ENCODE measurements at regions not wholly inside any gene's neighbourhood (a gene's known extent, or its start where the extent isn't known, plus 50 kb on each side); places are given as distances from the start of the nearest gene placed in this dataset.

DNA sequence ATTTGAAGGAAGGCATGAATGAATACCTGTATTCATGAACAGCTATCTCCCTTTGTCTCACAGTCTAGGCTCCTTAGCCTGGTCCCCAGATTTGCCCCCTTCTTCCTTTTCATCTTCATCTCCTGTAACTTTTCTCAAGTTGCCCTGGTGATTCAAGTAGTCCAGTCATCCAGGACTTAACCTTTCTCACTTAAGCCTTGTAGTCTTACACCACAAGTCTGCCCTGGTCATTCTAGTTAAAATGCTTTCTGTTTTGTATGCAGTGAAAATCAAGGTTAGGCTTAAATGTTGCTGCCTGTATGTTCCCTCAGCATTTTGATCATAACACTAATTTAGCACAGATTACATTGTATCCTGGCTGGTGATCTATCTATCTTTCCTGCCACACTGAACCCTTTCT, 58.5 kb upstream of the SLC7A11 start:
- DNase-seq (ENCODE audit: extremely low read depth in 1 of 11, low read depth in 9 of 11, low spot score in 4 of 11), result no peak

DNA sequence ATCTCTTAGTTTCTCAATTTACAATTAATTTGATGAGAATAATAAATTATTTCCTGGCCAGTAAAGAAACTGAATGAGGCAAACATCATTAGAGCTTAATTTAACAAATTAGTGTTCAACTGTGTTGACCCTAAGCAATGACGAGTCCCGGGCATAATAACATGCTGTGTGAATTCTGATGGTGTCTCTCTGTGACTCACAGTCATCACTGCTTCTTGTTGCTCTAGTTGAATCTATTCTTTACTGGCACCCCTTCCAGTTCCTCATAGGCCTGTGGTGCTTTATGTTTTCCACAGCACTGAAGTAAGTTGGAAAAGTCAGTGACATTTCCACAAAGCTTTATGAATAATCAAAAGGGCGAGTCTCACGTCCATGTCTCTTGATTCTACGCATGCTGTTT, 57.7 kb upstream of the SLC7A11 start:
- no peak for DNase-seq (ENCODE audit: extremely low read depth in 1 of 11, low read depth in 9 of 11, low spot score in 4 of 11)

DNA sequence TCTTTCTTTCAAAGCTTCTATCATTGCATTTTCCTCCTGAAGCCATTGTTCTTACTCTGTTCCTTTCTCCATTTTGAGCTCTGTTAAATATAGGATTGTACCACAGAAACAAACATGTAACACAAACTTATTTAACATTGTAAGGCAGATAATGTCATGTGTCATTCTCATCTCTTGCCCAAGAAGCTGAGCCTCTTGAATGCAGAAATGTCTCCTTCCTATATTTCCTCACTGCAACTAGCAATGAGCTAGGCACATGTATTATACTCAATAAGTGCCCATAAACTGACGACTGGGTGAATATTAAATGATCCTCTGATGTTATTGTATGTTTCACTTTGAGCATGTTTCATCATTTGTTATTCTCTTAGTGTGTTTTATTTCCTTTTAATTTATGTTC, 56.7 kb upstream of the SLC7A11 start:
- no peak for DNase-seq (ENCODE audit: extremely low read depth in 1 of 11, low read depth in 9 of 11, low spot score in 4 of 11)

DNA sequence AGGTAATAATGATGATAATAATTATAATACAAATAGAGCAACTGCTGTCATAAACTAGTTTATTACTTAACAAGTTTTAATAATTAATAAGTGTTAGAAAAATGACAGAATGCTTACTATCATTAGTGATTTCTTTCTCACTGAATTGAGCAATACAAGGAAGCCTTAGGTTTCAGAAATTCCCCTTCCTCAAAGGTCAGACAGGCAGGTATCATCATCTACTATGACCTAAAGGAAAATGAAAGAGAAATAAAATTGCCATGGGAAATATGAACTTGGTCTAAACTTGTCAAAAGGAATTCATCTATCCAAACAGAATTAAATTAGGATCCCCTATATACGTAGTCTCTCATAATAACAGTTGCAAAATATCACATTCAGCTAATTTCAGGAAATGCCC, 56.3 kb upstream of the SLC7A11 start:
- DNase-seq (ENCODE audit: extremely low read depth in 1 of 11, low read depth in 9 of 11, low spot score in 4 of 11), result no peak

DNA sequence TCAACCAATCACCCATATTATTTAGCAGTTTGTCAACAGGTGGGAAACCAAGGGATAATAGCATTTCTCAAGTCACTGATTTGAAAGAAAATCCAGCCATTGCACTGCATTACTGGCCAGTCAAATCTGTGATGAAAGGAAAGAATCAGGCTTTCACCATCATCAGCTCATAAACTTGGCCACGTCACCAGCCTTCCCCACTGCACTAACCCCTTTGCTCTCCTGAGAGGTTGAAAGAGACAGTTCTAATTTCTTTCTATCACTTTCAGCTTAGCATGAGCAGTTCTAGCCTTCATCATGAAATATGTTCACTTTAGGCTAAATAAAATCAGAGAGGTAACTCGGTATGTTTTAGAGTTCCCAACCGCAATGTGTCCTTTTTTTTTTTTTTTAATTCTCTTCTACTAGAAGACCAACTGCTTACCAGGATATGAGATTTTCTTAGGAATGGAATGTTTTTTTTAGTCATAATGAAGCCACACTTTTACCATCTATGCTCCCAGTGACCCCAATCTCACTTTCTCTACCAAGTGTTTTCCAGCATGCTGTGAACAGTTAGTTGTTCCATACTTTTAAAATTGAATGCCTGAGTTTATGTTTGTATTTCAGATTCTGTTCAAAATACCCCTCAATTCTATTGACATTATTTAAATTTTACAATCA, 55.7 kb upstream of the SLC7A11 start:
- peak in 1 of 11 donors; percentile 7 for DNase-seq (ENCODE audit: extremely low read depth in 1 of 11, low read depth in 9 of 11, low spot score in 4 of 11)

DNA sequence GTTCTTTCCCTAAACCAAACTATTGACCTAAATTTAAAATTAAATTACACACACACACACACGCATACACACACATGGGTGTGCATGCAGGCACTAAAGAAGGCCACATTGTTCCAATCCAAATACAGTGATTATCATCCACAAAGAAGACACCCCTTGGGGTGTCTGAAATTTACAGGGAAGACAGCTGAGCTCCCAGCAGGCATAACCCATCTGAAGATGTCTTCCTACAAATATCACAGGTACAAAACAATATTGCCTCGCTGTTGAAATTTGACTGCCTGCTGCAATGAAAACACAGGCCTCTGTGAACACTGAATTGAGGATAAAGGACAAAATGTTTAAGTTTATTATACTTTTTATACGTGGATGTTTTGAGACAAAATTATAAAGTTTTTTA, 50.2 kb upstream of the SLC7A11 start:
- no peak for DNase-seq (ENCODE audit: extremely low read depth in 1 of 11, low read depth in 9 of 11, low spot score in 4 of 11)

Data from renal cortex interstitium (tissue), 11 donors.